ENCODE measurements at regions not wholly inside any gene's neighbourhood (a gene's known extent, or its start where the extent isn't known, plus 50 kb on each side); places are given as distances from the start of the nearest gene placed in this dataset.

DNA sequence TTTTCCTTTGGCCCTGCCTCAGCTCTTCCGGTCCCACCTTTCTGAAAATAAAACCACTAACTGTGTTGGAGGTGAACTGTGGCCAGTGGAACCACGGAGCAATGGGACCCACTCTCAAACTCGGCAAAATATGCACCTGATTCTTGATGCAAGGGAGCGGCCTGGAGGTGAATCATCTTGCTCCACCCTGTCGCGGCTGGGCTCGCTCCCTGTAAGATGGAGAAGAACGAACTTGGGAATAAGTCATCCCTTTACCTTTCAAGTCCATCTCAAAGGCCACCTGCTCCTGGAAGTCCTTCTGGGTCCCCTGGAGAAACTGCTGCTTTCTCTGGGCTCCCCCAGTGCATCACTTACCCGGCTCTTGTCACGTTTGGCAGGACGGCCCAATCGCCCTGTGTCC is 309.9 kb downstream of the BCL11B start:
- CTCF ChIA-PET (ENCODE audit: low intra/inter-chr PET ratio, low total read pairs), result no interaction called here

More for the DNA sequence above, 309.9 kb downstream of the BCL11B start:
- no peak overlapping the region for H3K4me3 ChIP-seq (replicated peaks in 1 of 3; ENCODE audit: insufficient read depth in 1 of 3, low read depth in 2 of 3, low read length in 3 of 3)
- H4K20me1 ChIP-seq (ENCODE audit: insufficient read depth, low read length), result no peaks in the 10 kb centered on the region
- no peak overlapping the region for H3K9ac ChIP-seq (ENCODE audit: insufficient read depth, low read depth, low read length)
- H3K27me3 ChIP-seq (ENCODE audit: control insufficient read depth in 1 of 2, insufficient read depth in 2 of 2, low read length in 2 of 2), result peaks cover 0 to 4% of the 10 kb centered on the region in 2 experiments; a peak in 2 of 5 replicates
- H3K9me3 ChIP-seq (ENCODE audit: low read length), result no peaks in the 10 kb centered on the region
- no peak overlapping the region for H3K27ac ChIP-seq (ENCODE audit: extremely low read length, insufficient read depth, low read length)
- DNase-seq (ENCODE audit: low spot score), result no peak
- H3K79me2 ChIP-seq (ENCODE audit: insufficient read depth, low read length), result no peaks in the 10 kb centered on the region
- BruUV-seq (replicated peaks), result no TSS peak
- WGBS (ENCODE audit: low lambda C conversion rate), result 12% methylated on average over 7 of the region's 12 CpGs
- ATAC-seq, result no peak
- no peaks in the 10 kb centered on the region for H3K4me1 ChIP-seq (ENCODE audit: insufficient read depth, low read length)
- TF ChIP-seq REL (CRISPR knock-in tag; conservative IDR thresholded peaks at IDR 0.05) (no peak), TP53 (CRISPR knock-in tag; conservative IDR thresholded peaks at IDR 0.05) (no peak), IRF2 (CRISPR knock-in tag; IDR thresholded peaks at IDR 0.05) (no peak), FOXP1 (IDR thresholded peaks at IDR 0.05) (no peak), FOXP1 (CRISPR knock-in tag; IDR thresholded peaks at IDR 0.05) (no peak), ZSCAN9 (CRISPR knock-in tag; IDR thresholded peaks at IDR 0.05; ENCODE audit: borderline replicate concordance) (no peak), BORCS8-MEF2B (CRISPR knock-in tag; IDR thresholded peaks at IDR 0.05) (no peak), GLI4 (CRISPR knock-in tag; IDR thresholded peaks at IDR 0.05; ENCODE audit: borderline replicate concordance) (no peak), MEIS1 (CRISPR knock-in tag; IDR thresholded peaks at IDR 0.05; ENCODE audit: borderline replicate concordance) (no peak), SMAD9 (CRISPR knock-in tag; IDR thresholded peaks at IDR 0.05) (no peak)
- TF ChIP-seq, protein P1, sequence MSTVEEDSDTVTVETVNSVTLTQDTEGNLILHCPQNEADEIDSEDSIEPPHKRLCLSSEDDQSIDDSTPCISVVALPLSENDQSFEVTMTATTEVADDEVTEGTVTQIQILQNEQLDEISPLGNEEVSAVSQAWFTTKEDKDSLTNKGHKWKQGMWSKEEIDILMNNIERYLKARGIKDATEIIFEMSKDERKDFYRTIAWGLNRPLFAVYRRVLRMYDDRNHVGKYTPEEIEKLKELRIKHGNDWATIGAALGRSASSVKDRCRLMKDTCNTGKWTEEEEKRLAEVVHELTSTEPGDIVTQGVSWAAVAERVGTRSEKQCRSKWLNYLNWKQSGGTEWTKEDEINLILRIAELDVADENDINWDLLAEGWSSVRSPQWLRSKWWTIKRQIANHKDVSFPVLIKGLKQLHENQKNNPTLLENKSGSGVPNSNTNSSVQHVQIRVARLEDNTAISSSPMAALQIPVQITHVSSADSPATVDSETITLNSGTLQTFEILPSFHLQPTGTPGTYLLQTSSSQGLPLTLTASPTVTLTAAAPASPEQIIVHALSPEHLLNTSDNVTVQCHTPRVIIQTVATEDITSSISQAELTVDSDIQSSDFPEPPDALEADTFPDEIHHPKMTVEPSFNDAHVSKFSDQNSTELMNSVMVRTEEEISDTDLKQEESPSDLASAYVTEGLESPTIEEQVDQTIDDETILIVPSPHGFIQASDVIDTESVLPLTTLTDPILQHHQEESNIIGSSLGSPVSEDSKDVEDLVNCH (CRISPR knock-in tag; IDR thresholded peaks at IDR 0.05), result no peak
- TF ChIP-seq, protein P2, sequence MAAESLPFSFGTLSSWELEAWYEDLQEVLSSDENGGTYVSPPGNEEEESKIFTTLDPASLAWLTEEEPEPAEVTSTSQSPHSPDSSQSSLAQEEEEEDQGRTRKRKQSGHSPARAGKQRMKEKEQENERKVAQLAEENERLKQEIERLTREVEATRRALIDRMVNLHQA (CRISPR knock-in tag; IDR thresholded peaks at IDR 0.05), result no peak
- TF ChIP-seq, protein P3, sequence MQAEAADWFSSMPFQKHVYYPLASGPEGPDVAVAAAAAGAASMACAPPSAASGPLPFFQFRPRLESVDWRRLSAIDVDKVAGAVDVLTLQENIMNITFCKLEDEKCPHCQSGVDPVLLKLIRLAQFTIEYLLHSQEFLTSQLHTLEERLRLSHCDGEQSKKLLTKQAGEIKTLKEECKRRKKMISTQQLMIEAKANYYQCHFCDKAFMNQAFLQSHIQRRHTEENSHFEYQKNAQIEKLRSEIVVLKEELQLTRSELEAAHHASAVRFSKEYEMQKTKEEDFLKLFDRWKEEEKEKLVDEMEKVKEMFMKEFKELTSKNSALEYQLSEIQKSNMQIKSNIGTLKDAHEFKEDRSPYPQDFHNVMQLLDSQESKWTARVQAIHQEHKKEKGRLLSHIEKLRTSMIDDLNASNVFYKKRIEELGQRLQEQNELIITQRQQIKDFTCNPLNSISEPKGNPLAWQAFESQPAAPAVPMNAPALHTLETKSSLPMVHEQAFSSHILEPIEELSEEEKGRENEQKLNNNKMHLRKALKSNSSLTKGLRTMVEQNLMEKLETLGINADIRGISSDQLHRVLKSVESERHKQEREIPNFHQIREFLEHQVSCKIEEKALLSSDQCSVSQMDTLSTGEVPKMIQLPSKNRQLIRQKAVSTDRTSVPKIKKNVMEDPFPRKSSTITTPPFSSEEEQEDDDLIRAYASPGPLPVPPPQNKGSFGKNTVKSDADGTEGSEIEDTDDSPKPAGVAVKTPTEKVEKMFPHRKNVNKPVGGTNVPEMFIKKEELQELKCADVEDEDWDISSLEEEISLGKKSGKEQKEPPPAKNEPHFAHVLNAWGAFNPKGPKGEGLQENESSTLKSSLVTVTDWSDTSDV (CRISPR knock-in tag; IDR thresholded peaks at IDR 0.05), result no peak
- TF ChIP-seq, protein P4, sequence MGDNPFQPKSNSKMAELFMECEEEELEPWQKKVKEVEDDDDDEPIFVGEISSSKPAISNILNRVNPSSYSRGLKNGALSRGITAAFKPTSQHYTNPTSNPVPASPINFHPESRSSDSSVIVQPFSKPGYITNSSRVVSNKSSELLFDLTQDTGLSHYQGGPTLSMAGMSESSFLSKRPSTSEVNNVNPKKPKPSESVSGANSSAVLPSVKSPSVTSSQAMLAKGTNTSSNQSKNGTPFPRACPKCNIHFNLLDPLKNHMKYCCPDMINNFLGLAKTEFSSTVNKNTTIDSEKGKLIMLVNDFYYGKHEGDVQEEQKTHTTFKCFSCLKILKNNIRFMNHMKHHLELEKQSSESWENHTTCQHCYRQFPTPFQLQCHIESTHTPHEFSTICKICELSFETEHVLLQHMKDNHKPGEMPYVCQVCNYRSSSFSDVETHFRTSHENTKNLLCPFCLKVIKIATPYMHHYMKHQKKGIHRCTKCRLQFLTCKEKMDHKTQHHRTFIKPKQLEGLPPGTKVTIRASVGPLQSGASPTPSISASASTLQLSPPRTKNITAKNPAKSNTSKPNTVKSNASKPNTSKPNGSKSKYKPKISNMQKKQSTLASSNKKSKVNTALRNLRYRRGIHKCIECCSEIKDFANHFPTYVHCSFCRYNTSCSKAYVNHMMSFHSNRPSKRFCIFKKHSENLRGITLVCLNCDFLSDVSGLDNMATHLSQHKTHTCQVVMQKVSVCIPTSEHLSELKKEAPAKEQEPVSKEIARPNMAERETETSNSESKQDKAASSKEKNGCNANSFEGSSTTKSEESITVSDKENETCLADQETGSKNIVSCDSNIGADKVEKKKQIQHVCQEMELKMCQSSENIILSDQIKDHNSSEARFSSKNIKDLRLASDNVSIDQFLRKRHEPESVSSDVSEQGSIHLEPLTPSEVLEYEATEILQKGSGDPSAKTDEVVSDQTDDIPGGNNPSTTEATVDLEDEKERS (CRISPR knock-in tag; IDR thresholded peaks at IDR 0.05), result no peak
- no peak for FAIRE-seq
- no peaks in the 10 kb centered on the region for H3K36me3 ChIP-seq (replicated peaks in 1 of 2; ENCODE audit: control insufficient read depth in 1 of 2, insufficient read depth in 2 of 2, low read length in 2 of 2)
- POLR2A ChIA-PET, result no interaction called here
- in situ Hi-C loops (cut with HindIII; ENCODE audit: extremely low pct_ligation_motif_present, low pct_unique_long_range_greater_than_20kb) (no loop called here), intact Hi-C loops (cut with micrococcal nuclease; ENCODE audit: unreplicated experiment) (no loop called here)
- H2AFZ ChIP-seq (ENCODE audit: low read length), result no peak overlapping the region
- no peak overlapping the region for H3K4me2 ChIP-seq (ENCODE audit: low read depth, low read length)

Measured in HepG2 (cell line).